ENCODE measurements at regions not wholly inside any gene's neighbourhood (a gene's known extent, or its start where the extent isn't known, plus 50 kb on each side); places are given as distances from the start of the nearest gene placed in this dataset.

DNA sequence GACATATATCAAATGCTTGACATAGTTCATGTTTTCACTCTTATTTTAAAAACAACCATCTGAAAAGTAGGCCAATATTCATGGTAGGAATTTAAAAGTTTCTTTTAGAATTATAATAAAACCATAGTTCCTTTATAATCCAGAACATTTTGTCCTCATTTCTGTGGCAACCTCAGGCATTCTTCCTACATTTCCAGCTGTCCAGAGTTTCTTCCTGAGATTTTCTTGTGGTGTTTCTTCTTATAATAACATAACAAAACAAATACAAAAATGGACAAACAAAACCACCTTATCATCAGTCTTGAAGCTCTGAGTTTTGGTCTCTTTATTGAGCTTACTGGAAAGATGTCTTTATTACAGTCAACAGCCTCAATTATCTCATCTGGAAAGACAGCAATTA, 2028.6 kb upstream of the CELF4 start:
- Histone ChIP-seq H2BK15ac (ENCODE audit: low read depth, poor library complexity, severe bottlenecking) (no peak overlapping the region), H2AK5ac (ENCODE audit: low read length, severe bottlenecking) (no peak overlapping the region), H2BK12ac (ENCODE audit: low read length in 2 of 2) (no peak overlapping the region), H3K27ac (ENCODE audit: low read length, poor library complexity, severe bottlenecking) (no peak overlapping the region), H4K91ac (ENCODE audit: low read length) (no peak overlapping the region), H2BK5ac (ENCODE audit: low read depth, low read length, poor library complexity, severe bottlenecking) (no peak overlapping the region), H3K27me3 (ENCODE audit: control insufficient read depth in 1 of 2, insufficient read depth in 1 of 2, low read length in 2 of 2) (no peaks in the 10 kb centered on the region), H2AFZ (ENCODE audit: low read depth, low read length) (no peak overlapping the region), H3K4me3 (ENCODE audit: insufficient read depth in 1 of 2, low read depth in 1 of 2, low read length in 2 of 2) (no peak overlapping the region), H3K4ac (ENCODE audit: low read depth in 1 of 2, low read length in 2 of 2) (no peak overlapping the region), H2BK120ac (ENCODE audit: low read depth, low read length) (no peak overlapping the region), H3K9me3 (ENCODE audit: control insufficient read depth, low read length) (no peaks in the 10 kb centered on the region), H3K18ac (ENCODE audit: low read depth in 1 of 2, low read length in 2 of 2) (no peak overlapping the region), H3K79me1 (replicated peaks; ENCODE audit: low read length, poor library complexity, severe bottlenecking) (no peaks in the 10 kb centered on the region), H3K36me3 (ENCODE audit: control insufficient read depth in 1 of 2, insufficient read depth in 2 of 2, low read depth in 1 of 2, low read length in 2 of 2) (no peaks in the 10 kb centered on the region), H3K9ac (ENCODE audit: low read length) (no peak overlapping the region), H3K4me1 (ENCODE audit: control insufficient read depth, insufficient read depth, low read depth, low read length) (no peaks in the 10 kb centered on the region), H3K14ac (ENCODE audit: low read length in 2 of 2) (no peak overlapping the region), H4K8ac (ENCODE audit: low read length) (no peak overlapping the region), H3K23ac (ENCODE audit: low read length in 2 of 2) (no peak overlapping the region), H3K4me2 (ENCODE audit: low read length, poor library complexity, severe bottlenecking) (no peak overlapping the region)
- no peak for DNase-seq

DNA sequence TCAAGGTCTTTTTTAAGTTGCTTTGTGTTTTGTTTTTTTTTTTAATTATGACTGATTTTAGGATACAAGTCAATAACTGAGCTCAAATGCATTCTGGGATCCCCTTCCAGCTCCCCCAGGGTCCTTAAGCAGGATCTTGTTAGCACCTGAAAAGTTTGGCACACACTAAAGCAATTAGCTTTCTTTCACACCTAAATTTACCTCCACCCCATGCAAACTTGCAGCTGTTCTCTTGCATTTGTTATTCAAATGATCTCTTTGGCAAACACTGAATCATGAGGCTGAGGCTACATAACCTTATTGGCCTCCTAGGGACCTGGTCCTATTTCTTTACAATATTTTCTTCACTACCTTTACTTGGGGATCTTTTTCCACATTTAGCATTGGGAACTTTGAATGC, 2026.1 kb upstream of the CELF4 start:
- Histone ChIP-seq H2BK5ac (ENCODE audit: low read depth, low read length, poor library complexity, severe bottlenecking) (no peak overlapping the region), H3K79me1 (replicated peaks; ENCODE audit: low read length, poor library complexity, severe bottlenecking) (no peaks in the 10 kb centered on the region), H2BK120ac (ENCODE audit: low read depth, low read length) (no peak overlapping the region), H4K91ac (ENCODE audit: low read length) (no peak overlapping the region), H3K4me1 (ENCODE audit: control insufficient read depth, insufficient read depth, low read depth, low read length) (no peaks in the 10 kb centered on the region), H3K18ac (ENCODE audit: low read depth in 1 of 2, low read length in 2 of 2) (no peak overlapping the region), H3K9me3 (ENCODE audit: control insufficient read depth, low read length) (no peaks in the 10 kb centered on the region), H2AK5ac (ENCODE audit: low read length, severe bottlenecking) (no peak overlapping the region), H3K4me2 (ENCODE audit: low read length, poor library complexity, severe bottlenecking) (no peak overlapping the region), H3K14ac (ENCODE audit: low read length in 2 of 2) (no peak overlapping the region), H3K27ac (ENCODE audit: low read length, poor library complexity, severe bottlenecking) (no peak overlapping the region), H3K27me3 (ENCODE audit: control insufficient read depth in 1 of 2, insufficient read depth in 1 of 2, low read length in 2 of 2) (no peaks in the 10 kb centered on the region), H2BK12ac (ENCODE audit: low read length in 2 of 2) (no peak overlapping the region), H3K23ac (ENCODE audit: low read length in 2 of 2) (no peak overlapping the region), H3K4ac (ENCODE audit: low read depth in 1 of 2, low read length in 2 of 2) (no peak overlapping the region), H3K36me3 (ENCODE audit: control insufficient read depth in 1 of 2, insufficient read depth in 2 of 2, low read depth in 1 of 2, low read length in 2 of 2) (no peaks in the 10 kb centered on the region), H3K9ac (ENCODE audit: low read length) (no peak overlapping the region), H2AFZ (ENCODE audit: low read depth, low read length) (no peak overlapping the region), H4K8ac (ENCODE audit: low read length) (no peak overlapping the region), H3K4me3 (ENCODE audit: insufficient read depth in 1 of 2, low read depth in 1 of 2, low read length in 2 of 2) (no peak overlapping the region), H2BK15ac (ENCODE audit: low read depth, poor library complexity, severe bottlenecking) (no peak overlapping the region)
- no peak for DNase-seq

DNA sequence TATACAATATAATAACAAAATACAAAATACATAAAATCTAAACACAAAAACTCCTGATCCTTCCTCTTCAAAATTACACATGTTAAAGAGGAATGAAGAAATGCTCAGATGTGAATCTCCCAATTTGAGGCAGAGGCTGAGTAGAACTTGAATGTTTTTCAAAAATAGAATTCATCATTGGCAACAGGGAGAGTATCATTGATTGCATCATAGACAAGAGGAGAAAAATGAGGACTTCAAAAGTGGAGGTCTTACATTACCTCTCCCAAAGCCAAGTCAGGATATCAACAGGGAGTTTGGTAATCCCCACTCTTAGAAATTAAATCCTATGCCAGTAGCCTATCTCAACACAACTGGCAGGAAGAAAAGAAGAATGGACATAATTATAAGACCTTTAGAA, 2023.9 kb upstream of the CELF4 start:
- no peak overlapping the region for H2AK5ac ChIP-seq (ENCODE audit: low read length, severe bottlenecking)
- H3K4me1 ChIP-seq (ENCODE audit: control insufficient read depth, insufficient read depth, low read depth, low read length): no peaks in the 10 kb centered on the region
- no peak overlapping the region for H3K27ac ChIP-seq (ENCODE audit: low read length, poor library complexity, severe bottlenecking)
- no peak overlapping the region for H2BK12ac ChIP-seq (ENCODE audit: low read length in 2 of 2)
- no peak overlapping the region for H2BK5ac ChIP-seq (ENCODE audit: low read depth, low read length, poor library complexity, severe bottlenecking)
- no peak overlapping the region for H3K4me2 ChIP-seq (ENCODE audit: low read length, poor library complexity, severe bottlenecking)
- no peak overlapping the region for H2AFZ ChIP-seq (ENCODE audit: low read depth, low read length)
- no peak overlapping the region for H3K14ac ChIP-seq (ENCODE audit: low read length in 2 of 2)
- no peak overlapping the region for H3K23ac ChIP-seq (ENCODE audit: low read length in 2 of 2)
- H3K79me1 ChIP-seq (replicated peaks; ENCODE audit: low read length, poor library complexity, severe bottlenecking): no peaks in the 10 kb centered on the region
- H3K4me3 ChIP-seq (ENCODE audit: insufficient read depth in 1 of 2, low read depth in 1 of 2, low read length in 2 of 2): no peak overlapping the region
- H3K18ac ChIP-seq (ENCODE audit: low read depth in 1 of 2, low read length in 2 of 2): no peak overlapping the region
- H4K91ac ChIP-seq (ENCODE audit: low read length): no peak overlapping the region
- no peaks in the 10 kb centered on the region for H3K27me3 ChIP-seq (ENCODE audit: control insufficient read depth in 1 of 2, insufficient read depth in 1 of 2, low read length in 2 of 2)
- H3K9me3 ChIP-seq (ENCODE audit: control insufficient read depth, low read length): no peaks in the 10 kb centered on the region
- no peak overlapping the region for H3K9ac ChIP-seq (ENCODE audit: low read length)
- H2BK15ac ChIP-seq (ENCODE audit: low read depth, poor library complexity, severe bottlenecking): no peak overlapping the region
- no peaks in the 10 kb centered on the region for H3K36me3 ChIP-seq (ENCODE audit: control insufficient read depth in 1 of 2, insufficient read depth in 2 of 2, low read depth in 1 of 2, low read length in 2 of 2)
- no peak overlapping the region for H3K4ac ChIP-seq (ENCODE audit: low read depth in 1 of 2, low read length in 2 of 2)
- no peak for DNase-seq
- H2BK120ac ChIP-seq (ENCODE audit: low read depth, low read length): no peak overlapping the region
- H4K8ac ChIP-seq (ENCODE audit: low read length): no peak overlapping the region

DNA sequence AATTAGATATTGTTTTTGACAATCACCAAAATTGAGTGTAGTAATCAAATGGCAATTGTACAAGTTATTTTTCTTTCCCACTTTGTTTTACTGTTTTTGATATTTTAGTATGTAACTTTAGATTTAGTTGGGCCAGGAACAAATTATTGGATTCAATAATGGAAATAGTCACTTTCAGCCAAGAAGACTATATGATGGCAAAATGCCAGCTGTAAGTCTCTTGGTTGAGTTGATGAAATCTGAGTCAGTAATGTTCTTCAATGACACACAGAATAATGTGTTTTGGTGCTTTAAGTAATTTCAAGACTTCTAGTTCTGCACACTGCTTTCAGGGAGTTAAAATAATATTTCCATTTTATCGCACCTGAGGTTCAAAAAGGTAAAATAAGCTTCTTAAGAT, 2022.0 kb upstream of the CELF4 start:
- H3K27me3 ChIP-seq (ENCODE audit: control insufficient read depth in 1 of 2, insufficient read depth in 1 of 2, low read length in 2 of 2): no peaks in the 10 kb centered on the region
- H2BK12ac ChIP-seq (ENCODE audit: low read length in 2 of 2): no peak overlapping the region
- H4K91ac ChIP-seq (ENCODE audit: low read length): no peak overlapping the region
- H2BK5ac ChIP-seq (ENCODE audit: low read depth, low read length, poor library complexity, severe bottlenecking): no peak overlapping the region
- no peak overlapping the region for H3K4me3 ChIP-seq (ENCODE audit: insufficient read depth in 1 of 2, low read depth in 1 of 2, low read length in 2 of 2)
- H3K9ac ChIP-seq (ENCODE audit: low read length): no peak overlapping the region
- no peak overlapping the region for H3K14ac ChIP-seq (ENCODE audit: low read length in 2 of 2)
- no peak overlapping the region for H3K23ac ChIP-seq (ENCODE audit: low read length in 2 of 2)
- H3K27ac ChIP-seq (ENCODE audit: low read length, poor library complexity, severe bottlenecking): no peak overlapping the region
- no peaks in the 10 kb centered on the region for H3K9me3 ChIP-seq (ENCODE audit: control insufficient read depth, low read length)
- H3K4me2 ChIP-seq (ENCODE audit: low read length, poor library complexity, severe bottlenecking): no peak overlapping the region
- H2AFZ ChIP-seq (ENCODE audit: low read depth, low read length): no peak overlapping the region
- H3K4me1 ChIP-seq (ENCODE audit: control insufficient read depth, insufficient read depth, low read depth, low read length): no peaks in the 10 kb centered on the region
- no peak overlapping the region for H3K4ac ChIP-seq (ENCODE audit: low read depth in 1 of 2, low read length in 2 of 2)
- DNase-seq: no peak
- H3K36me3 ChIP-seq (ENCODE audit: control insufficient read depth in 1 of 2, insufficient read depth in 2 of 2, low read depth in 1 of 2, low read length in 2 of 2): no peaks in the 10 kb centered on the region
- H2BK120ac ChIP-seq (ENCODE audit: low read depth, low read length): no peak overlapping the region
- no peak overlapping the region for H2BK15ac ChIP-seq (ENCODE audit: low read depth, poor library complexity, severe bottlenecking)
- WGBS: no CpG with 5 or more reads among the region's 1 CpG
- no peak overlapping the region for H2AK5ac ChIP-seq (ENCODE audit: low read length, severe bottlenecking)
- H4K8ac ChIP-seq (ENCODE audit: low read length): no peak overlapping the region
- no peak overlapping the region for H3K18ac ChIP-seq (ENCODE audit: low read depth in 1 of 2, low read length in 2 of 2)
- no peaks in the 10 kb centered on the region for H3K79me1 ChIP-seq (replicated peaks; ENCODE audit: low read length, poor library complexity, severe bottlenecking)
